Activated effector memory CD4-positive, alpha-beta T cell treated with Interleukin-2 at 50 U/mL for 16 hours (primary cell): ENCODE measurements at regions not wholly inside any gene's neighbourhood (a gene's known extent, or its start where the extent isn't known, plus 50 kb on each side); places are given as distances from the start of the nearest gene placed in this dataset.
"Not testable (repeated sequence)": the region's sequence is repeated elsewhere in the genome, so short reads cannot be mapped to it uniquely, and the experiment has no call there.

Source experiments
- DNase-seq: peaks from one replicate; pipeline ENCODE4 v3.0.0-alpha.2; 2020

- not testable (repeated sequence) for DNase-seq
Observed at GRCh38 chr14:66031981-66032380, 454.2 kb upstream of the CCDC196 start.

GRCh38 chr14:66032800-66033199, 453.4 kb upstream of the CCDC196 start:
- DNase-seq = no peak

- DNase-seq = no peak
Observed at GRCh38 chr14:66036547-66036946, 449.6 kb upstream of the CCDC196 start.

GRCh38 chr14:66037361-66037760, 448.8 kb upstream of the CCDC196 start:
- DNase-seq = no peak

GRCh38 chr14:66038212-66038611, 448.0 kb upstream of the CCDC196 start:
- DNase-seq = no peak

- no peak for DNase-seq
Observed at GRCh38 chr14:66038618-66039017, 447.6 kb upstream of the CCDC196 start.

- no peak for DNase-seq
Observed at GRCh38 chr14:66039495-66039894, 446.7 kb upstream of the CCDC196 start.

GRCh38 chr14:66041582-66041981, 444.6 kb upstream of the CCDC196 start:
- DNase-seq = no peak

DNA sequence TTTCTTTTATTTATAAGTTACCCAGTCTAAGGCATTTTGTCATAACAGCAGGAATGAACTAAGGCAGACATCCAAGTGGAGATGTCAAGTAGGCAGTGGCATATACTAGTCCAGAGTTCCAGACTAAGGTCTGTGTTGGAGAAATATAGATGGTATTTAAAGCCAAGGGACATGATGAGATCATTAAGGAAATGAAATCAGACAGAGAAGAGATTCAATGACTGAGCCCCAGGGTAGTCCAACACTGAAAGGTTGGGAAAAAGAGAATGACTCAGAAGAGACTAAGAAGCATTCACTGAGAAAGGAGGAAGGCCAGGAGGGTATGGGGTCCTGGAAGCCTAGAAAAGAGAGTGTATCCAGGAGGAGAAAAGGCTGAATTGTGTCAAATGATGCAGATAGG, 442.2 kb upstream of the CCDC196 start:
- DNase-seq = no peak

- DNase-seq = no peak
Observed at GRCh38 chr14:66045572-66046021, 440.6 kb upstream of the CCDC196 start.

DNA sequence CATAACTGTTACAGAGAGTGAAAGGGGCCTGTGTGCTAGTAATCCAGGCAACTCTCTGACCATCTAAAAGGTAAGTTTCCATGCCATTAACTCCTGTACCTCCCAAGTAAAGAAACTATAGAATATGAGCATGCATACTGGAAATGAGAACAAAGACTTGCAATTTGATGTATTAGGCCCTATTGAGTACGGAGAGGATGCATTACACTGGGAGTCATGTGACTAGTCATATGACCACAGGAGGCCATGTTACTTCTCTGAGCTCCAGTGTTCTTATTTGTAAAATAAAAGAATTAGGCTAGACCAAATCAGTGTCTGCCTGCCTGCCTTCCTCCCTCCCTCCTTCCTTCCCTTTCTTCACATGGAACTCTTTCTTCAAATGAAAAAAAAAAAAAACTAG, 440.1 kb upstream of the CCDC196 start:
- no peak for DNase-seq

GRCh38 chr14:66046591-66046990, 439.6 kb upstream of the CCDC196 start:
- DNase-seq = no peak

DNA sequence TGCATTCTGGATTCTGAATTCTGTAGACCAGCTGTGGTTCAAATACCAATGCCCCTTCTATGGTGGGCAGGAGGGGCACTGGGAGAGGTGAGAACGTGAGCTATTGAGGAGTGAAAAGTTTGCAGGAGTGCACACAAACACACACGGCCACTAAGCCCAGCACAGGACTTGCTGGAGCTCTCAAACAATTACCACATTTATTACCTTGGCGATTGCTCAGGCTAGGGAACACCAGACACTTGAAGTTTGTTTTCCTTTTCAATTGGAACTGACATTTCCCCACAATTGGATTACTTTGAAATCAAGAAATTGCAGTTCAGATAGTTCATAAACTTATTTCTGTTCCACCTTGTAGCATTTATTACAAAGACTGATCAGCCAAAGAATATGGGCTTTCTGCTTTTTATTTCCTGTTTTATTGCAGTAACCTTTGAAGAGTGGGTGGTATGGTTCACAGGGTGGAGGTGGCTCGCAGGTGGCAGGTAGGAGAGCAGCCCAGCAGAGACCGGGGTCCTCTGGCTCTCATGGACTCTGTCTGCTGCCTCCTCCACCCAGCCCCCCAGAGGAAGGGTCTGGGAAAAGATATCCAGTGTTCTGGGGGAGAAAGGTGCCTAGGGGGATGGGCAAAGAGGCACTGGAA, 429.8 kb upstream of the CCDC196 start:
- DNase-seq = no peak

DNA sequence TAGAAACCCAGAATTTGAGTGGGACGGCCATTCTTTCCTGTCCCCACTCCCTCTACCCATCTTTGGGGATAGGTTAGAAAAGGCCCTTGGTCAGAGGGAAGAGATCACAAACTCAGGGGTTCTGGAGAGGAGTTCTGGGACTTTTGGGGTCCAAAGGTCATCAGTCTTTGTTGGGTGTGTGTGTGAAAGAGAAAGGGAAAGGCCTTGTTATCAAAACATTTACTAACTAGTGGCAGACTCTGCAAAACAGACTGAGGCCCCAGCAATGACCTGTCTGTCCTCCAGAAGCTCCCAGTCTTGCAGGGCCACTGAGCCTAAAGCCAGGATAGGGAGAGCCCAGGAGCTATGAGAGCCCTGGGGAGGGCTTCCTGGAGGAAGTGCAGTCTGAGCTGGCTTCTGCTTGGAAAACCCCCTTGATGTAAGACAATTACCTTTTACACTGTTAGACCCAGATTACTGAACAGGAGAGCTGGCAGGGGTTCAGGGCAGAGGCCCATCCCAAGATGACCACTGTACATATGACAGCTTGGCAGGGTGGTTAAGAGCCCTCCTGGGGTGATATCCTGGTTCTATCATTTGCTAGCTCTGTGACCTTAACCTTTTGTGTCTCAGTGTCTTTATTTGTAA, 429.1 kb upstream of the CCDC196 start:
- no peak for DNase-seq

DNA sequence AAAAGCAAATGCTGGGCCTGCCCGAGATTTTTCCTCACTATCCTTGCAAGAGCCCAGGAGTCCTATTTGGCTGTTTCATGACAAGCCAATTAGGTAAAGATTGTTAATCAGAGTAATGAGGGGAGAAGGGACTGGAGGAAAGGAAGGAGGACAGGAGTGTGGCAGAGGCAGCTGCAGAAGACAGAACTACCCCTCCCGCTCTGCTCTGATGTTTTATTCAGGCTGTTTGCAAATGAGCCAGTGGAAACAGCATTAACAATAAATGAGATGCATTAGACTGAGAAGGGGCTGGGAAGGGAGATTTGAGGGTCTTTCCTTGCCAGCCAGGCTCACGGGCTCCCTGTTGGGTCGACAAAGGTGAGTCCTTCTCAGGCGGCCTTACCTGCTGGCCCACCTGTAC, 421.0 kb upstream of the CCDC196 start:
- no peak for DNase-seq

DNA sequence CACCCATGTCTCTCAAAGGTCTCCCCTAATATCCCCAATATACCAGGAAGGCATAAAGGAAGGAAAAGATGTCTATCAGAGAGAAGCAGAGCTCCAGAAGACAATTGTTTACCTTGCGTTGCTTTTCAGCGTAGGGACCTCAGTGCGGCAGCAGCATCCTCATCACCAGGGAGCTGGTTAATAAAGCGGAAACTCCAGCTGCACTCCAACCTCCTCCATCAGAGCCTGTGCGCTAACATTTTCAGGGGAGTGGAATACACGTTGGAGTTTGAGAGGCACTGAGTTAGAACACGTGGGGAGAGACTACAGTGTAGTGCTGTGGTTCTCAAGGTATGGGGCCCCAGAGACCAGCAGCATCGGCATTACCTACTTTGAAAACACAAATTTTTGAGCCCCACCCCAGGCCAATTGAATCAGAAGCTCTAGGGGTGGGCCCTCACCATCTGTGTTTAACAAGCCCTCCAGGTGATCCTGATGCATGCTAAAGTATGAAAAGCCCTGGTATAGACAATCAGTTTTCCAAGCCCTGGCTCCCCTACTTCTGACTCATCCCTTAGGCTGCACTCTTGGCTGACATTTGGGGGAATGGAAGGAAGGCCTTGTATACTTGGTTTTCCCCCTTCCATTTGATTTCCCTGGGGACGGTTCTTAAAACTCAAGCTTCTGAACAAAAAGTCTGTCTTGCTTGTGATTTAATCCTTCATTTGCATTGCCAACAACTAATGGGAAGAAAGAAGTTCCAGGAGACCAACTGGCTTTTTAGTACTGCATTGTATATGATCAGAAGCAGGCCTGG, 419.0 kb upstream of the CCDC196 start:
- no peak for DNase-seq

GRCh38 chr14:66069036-66069435, 417.1 kb upstream of the CCDC196 start:
- no peak for DNase-seq

DNA sequence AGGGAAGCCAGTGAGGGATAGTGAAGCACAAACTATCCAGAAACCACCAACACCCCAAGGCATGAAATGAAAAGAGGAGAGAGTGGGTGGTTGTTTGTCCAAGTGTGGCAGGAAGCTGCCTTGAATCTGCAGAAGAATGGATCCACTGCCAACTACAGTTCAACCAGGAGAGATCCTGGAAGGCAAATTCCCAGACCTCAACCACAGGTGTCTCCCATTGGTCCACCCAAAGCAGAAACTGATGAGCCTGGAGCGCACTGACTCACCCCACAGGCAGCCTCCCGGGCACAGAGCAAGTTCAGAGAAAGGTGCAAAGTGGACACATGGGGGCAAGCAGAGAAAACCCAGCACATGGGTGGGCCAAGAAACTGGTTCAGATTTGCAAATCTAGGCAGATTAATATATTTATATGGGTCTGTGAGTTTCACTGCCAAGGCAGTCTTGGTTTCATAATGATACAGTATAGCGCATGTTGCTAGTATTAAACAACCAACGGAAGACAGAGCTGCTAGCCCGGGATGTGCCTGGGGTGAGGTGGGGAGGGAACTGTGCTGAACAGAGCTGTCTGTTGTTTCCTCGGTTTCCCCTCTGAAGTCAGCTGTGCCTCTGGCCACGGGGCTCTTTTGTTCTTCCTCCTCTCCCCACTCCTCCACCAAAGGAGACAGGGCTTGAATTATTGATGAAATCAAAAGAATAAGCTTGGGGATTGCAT, 416.2 kb upstream of the CCDC196 start:
- no peak for DNase-seq

DNA sequence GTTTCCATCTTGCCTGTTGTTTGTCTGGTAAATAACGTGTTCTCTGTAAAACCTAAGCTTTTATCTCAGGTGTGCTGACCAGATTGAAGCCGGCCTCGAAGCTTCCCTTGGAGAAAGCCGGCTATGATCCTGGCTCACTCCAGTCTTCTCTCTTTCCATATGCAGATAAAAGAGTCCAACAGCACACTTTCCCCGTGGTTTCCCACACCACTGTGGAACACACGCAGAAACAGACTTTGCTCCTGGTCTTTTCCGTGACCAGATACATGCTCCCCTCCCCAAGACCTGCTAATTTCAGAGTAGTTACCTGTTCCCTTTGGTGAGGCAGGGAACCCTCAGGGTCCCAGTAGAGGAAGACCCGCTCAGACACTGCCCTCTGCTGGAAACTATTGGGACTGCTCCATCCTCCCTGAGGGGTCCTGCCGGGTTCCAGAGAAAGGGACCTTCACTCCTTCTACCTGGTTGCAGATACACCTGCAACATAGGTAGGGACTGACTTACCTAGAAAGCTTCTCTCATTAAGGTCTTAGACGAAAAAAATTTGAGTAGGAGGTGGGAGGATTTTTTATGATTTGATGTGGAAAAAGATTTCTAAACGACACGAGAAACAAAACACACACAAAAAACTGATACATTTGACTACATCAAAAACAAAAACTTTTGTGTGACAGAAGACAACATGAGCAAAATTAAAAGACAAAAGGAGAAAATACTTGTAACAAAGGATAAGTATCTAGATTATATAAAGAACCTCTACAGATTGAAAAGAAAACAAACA, 415.4 kb upstream of the CCDC196 start:
- DNase-seq = peak; percentile 52

- DNase-seq = no peak
Observed at GRCh38 chr14:66072190-66073084, 413.7 kb upstream of the CCDC196 start.

DNA sequence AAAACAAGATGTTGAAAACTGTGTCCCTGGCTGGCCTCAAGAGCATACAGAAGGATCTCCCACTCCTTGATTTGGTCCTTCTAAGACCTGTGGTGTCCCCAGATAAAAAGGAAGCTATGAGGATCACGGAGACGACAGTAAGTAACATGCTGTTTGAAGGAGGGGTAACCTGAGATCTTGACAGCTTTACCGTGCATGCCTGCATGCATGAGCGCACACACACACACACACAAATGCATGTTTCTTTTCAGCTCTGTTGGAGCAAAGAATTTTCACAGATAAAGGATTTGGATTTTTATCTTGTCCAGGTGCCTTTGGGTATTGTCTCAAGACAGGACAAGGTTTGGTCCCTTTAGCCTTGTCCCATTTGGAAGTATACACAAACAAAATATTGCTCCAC, 411.6 kb upstream of the CCDC196 start:
- no peak for DNase-seq

GRCh38 chr14:66076176-66076575, 410.0 kb upstream of the CCDC196 start:
- DNase-seq = no peak
